PC-9 (cell line): ENCODE measurements at regions not wholly inside any gene's neighbourhood (a gene's known extent, or its start where the extent isn't known, plus 50 kb on each side); places are given as distances from the start of the nearest gene placed in this dataset.

Experiments
- BruUV-seq: library from RNA; stranded (reverse); fragments of 400-500 nt; replicated peaks from 2 replicates; lab custom pipeline; 2021; lab: Mats Ljungman, UMichigan
- CTCF ChIA-PET: fragments of 300-600 bp; sonication (Branson Sonifier 250); formaldehyde crosslinking; loops from one replicate; lab custom pipeline; 2022; ENCODE audit warnings: antibody characterized with exemption; lab: Charles Lee
- POLR2A ChIA-PET: fragments of 300-600 bp; sonication (Branson Sonifier 250); formaldehyde crosslinking; loops from one replicate; lab custom pipeline; 2022; ENCODE audit warnings: antibody characterized with exemption; ENCODE audit not compliant: unreplicated experiment; lab: Charles Lee
- DNase-seq, 2 experiments: peaks; one replicate each; pipeline versions ENCODE4 v3.0.0 to v3.0.0-alpha.2; 2015 to 2022; ENCODE audit warnings: mixed read lengths in 1 of 2
- H2AFZ ChIP-seq: fragments of 200-600 bp; sonication (generic); 2 replicates; pipeline ENCODE4 v1.8.1; 2017; ENCODE audit warnings: antibody characterized with exemption
- H3F3A ChIP-seq: fragments of 200-600 bp; sonication (generic); 2 replicates; pipeline ENCODE4 v1.8.1; 2017; ENCODE audit warnings: antibody characterized with exemption, mild to moderate bottlenecking, low read depth; ENCODE audit not compliant: insufficient read depth
- H3K27ac ChIP-seq: fragments of 200-600 bp; sonication (generic); 2 replicates; pipeline ENCODE4 v1.6.1; 2016; ENCODE audit warnings: mixed run types
- H3K27me3 ChIP-seq: fragments of 200-600 bp; sonication (generic); 2 replicates; pipeline ENCODE4 v1.6.1; 2016; ENCODE audit warnings: low read depth, mixed run types; ENCODE audit not compliant: insufficient read depth
- H3K36me3 ChIP-seq: fragments of 200-600 bp; sonication (generic); 2 replicates; pipeline ENCODE4 v1.6.1; 2016; ENCODE audit warnings: low read depth, mixed run types
- H3K4me1 ChIP-seq: fragments of 200-600 bp; sonication (generic); replicated peaks from 2 replicates; pipeline ENCODE4 v1.6.1; 2016; ENCODE audit warnings: mixed run types; ENCODE audit not compliant: insufficient read depth
- H3K4me2 ChIP-seq: fragments of 200-600 bp; sonication (generic); 2 replicates; pipeline ENCODE4 v1.6.1; 2017; ENCODE audit warnings: mixed run types
- H3K4me3 ChIP-seq: fragments of 200-600 bp; sonication (generic); 2 replicates; pipeline ENCODE4 v1.6.1; 2016; ENCODE audit warnings: mixed run types
- H3K79me2 ChIP-seq: fragments of 200-600 bp; sonication (generic); 2 replicates; pipeline ENCODE4 v1.6.1; 2017; ENCODE audit warnings: low read depth, mixed run types
- H3K9me2 ChIP-seq: fragments of 200-600 bp; sonication (generic); 2 replicates; pipeline ENCODE4 v1.8.1; 2017; ENCODE audit warnings: mild to moderate bottlenecking; ENCODE audit not compliant: insufficient read depth
- H3K9me3 ChIP-seq: fragments of 200-600 bp; sonication (generic); 2 replicates; pipeline ENCODE4 v1.8.1; 2016; ENCODE audit warnings: low read depth; ENCODE audit not compliant: insufficient read depth
- H4K20me1 ChIP-seq: fragments of 200-600 bp; sonication (generic); 2 replicates; pipeline ENCODE4 v1.8.1; 2017; ENCODE audit not compliant: insufficient read depth
- CTCF ChIP-seq: fragments of 200-600 bp; sonication (generic); conservative IDR thresholded peaks from 2 replicates; pipeline ENCODE4 v1.6.1; 2017; ENCODE audit warnings: mixed run types, antibody characterized with exemption, mild to moderate bottlenecking, moderate library complexity
- EZH2 ChIP-seq: fragments of 200-600 bp; sonication (generic); IDR thresholded peaks from 2 replicates; pipeline ENCODE4 v1.8.0; 2017; ENCODE audit warnings: antibody characterized with exemption, low read depth
- intact Hi-C: fragments of 100-400 bp; cut with micrococcal nuclease; formaldehyde crosslinking; loops from one replicate; pipeline ENCODE4 v1.10.0; 2022; ENCODE audit not compliant: unreplicated experiment

DNA sequence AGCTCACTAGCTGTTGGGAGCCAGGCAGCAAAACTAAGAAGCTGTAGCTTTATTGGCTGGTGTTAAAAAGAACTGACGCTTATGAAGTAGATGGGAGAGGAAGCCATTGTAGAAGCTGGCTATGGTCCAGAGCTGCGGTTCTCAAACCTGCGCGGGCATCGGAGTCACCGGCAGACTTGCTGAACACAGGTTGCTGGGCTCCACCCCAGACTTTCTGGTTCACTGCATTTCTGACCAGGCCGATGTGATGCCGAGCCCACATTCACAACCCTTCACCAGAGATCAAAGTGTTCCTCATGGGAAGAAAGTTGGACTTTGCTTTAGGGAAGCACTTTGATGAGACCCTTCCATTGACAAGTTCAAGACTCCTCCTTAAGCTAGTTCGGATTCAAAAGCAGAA is 231.6 kb downstream of the QKI start:
- Histone ChIP-seq H3K9me2 (no peaks in the 10 kb centered on the region), H3K4me3 (no peak overlapping the region), H3F3A (no peaks in the 10 kb centered on the region), H3K79me2 (no peaks in the 10 kb centered on the region), H3K4me2 (no peak overlapping the region), H3K4me1 (no peaks in the 10 kb centered on the region), H2AFZ (no peak overlapping the region), H4K20me1 (no peaks in the 10 kb centered on the region), H3K27ac (no peak overlapping the region), H3K27me3 (peaks cover 97% of the 10 kb centered on the region), H3K9me3 (no peaks in the 10 kb centered on the region), H3K36me3 (no peaks in the 10 kb centered on the region)
- intact Hi-C loops, result no loop called here
- BruUV-seq, result no TSS peak
- DNase-seq, result no peak
- no peak for TF ChIP-seq EZH2
- TF ChIP-seq CTCF, result no peak
- CTCF ChIA-PET, result no interaction called here
- POLR2A ChIA-PET, result no interaction called here

DNA sequence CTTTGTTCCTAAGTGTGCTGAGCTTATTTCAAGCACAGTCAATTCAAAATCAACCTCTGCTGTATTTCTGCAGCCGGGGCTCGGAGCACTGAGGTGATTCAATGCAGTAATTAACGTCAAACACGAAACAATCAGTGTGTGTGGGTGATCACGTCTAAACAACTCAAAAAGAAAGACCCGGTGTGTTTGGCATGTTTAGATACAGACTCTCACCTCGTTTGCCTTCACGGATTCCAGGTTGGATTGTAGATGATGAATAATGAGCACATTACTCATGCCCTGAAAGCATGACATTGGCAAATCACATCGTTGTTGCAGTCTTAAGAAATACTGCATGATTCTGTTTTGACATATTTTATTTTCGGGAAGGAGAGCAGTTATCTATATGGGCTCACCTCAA is 231.0 kb downstream of the QKI start:
- H3K36me3 ChIP-seq, result no peaks in the 10 kb centered on the region
- no peak overlapping the region for H3K27ac ChIP-seq
- no peak overlapping the region for H3K4me3 ChIP-seq
- intact Hi-C loops, result no loop called here
- BruUV-seq, result no TSS peak
- CTCF ChIA-PET, result no interaction called here
- TF ChIP-seq CTCF (no peak), EZH2 (no peak)
- peaks cover 95% of the 10 kb centered on the region for H3K27me3 ChIP-seq
- POLR2A ChIA-PET, result no interaction called here
- H3K4me2 ChIP-seq, result no peak overlapping the region
- no peaks in the 10 kb centered on the region for H3K79me2 ChIP-seq
- H3K4me1 ChIP-seq, result no peaks in the 10 kb centered on the region
- H3F3A ChIP-seq, result no peaks in the 10 kb centered on the region
- no peak for DNase-seq
- H4K20me1 ChIP-seq, result no peaks in the 10 kb centered on the region
- H3K9me3 ChIP-seq, result no peaks in the 10 kb centered on the region
- H2AFZ ChIP-seq, result no peak overlapping the region
- no peaks in the 10 kb centered on the region for H3K9me2 ChIP-seq

DNA sequence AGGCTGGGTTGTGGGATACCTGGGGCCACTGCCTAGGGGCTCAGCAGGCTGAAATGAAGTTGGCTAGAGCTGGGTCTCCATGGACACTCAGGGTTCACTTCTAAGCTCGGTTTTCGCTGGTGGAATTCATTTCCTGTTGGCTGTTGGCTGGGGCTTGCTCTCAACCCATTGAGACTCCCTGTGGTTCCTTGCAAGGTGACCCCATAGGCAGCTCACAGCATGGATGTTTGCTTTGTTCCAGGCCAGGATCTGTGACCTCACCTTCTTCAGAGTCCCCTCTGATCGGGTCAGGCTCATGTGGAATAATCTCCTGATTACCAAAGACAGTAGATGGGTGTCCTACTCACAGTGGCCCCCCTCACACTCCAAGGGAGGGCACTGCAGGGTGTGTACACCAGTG is 229.3 kb downstream of the QKI start:
- peaks cover 95% of the 10 kb centered on the region for H3K27me3 ChIP-seq
- no peak for DNase-seq
- no peaks in the 10 kb centered on the region for H3K9me3 ChIP-seq
- no TSS peak for BruUV-seq
- H2AFZ ChIP-seq, result no peak overlapping the region
- no peaks in the 10 kb centered on the region for H3K79me2 ChIP-seq
- intact Hi-C loops, result no loop called here
- TF ChIP-seq EZH2, result no peak
- no peaks in the 10 kb centered on the region for H3K4me1 ChIP-seq
- H3K4me2 ChIP-seq, result no peak overlapping the region
- CTCF ChIA-PET, result no interaction called here
- POLR2A ChIA-PET, result no interaction called here
- H3K36me3 ChIP-seq, result no peaks in the 10 kb centered on the region
- no peaks in the 10 kb centered on the region for H3F3A ChIP-seq
- no peak overlapping the region for H3K4me3 ChIP-seq
- H4K20me1 ChIP-seq, result no peaks in the 10 kb centered on the region
- no peaks in the 10 kb centered on the region for H3K9me2 ChIP-seq
- no peak overlapping the region for H3K27ac ChIP-seq

DNA sequence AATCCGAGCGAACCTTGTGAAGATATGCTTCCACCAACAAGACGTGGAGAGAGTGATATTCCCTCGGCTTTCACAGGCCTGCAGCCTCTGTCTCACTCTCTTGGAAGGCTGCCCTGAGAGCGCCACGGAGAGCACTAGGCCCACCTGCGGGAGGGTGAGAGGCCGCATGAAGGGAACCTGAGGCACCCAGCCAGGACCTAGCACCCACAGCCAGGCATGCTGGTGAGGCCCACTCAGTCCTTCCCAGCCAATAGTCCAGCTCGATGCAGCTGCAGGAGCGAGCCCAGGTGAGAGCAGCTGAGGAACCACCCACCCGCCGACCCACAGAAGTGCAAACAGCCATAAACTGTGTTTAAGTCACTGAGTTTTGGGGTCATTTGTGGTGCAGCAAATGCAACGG is 227.2 kb downstream of the QKI start:
- Histone ChIP-seq H4K20me1 (no peaks in the 10 kb centered on the region), H2AFZ (no peak overlapping the region), H3K79me2 (no peaks in the 10 kb centered on the region), H3K4me2 (no peak overlapping the region), H3K9me2 (no peaks in the 10 kb centered on the region), H3K4me3 (no peak overlapping the region), H3F3A (no peaks in the 10 kb centered on the region), H3K27ac (no peak overlapping the region), H3K27me3 (peaks cover 76% of the 10 kb centered on the region), H3K9me3 (no peaks in the 10 kb centered on the region), H3K36me3 (no peaks in the 10 kb centered on the region), H3K4me1 (no peaks in the 10 kb centered on the region)
- BruUV-seq, result no TSS peak
- DNase-seq, result no peak
- intact Hi-C loops, result no loop called here
- ChIA-PET POLR2A (no interaction called here), CTCF (no interaction called here)
- no peak for TF ChIP-seq CTCF
